ENCODE measurements at regions not wholly inside any gene's neighbourhood (a gene's known extent, or its start where the extent isn't known, plus 50 kb on each side); places are given as distances from the start of the nearest gene placed in this dataset.
"Not testable (repeated sequence)": the region's sequence is repeated elsewhere in the genome, so short reads cannot be mapped to it uniquely, and the experiment has no call there.

GRCh38 chr21:25489673-25490072 lies 117.6 kb downstream of the MRPL39 start:
- TF ChIP-seq EP300 (IDR thresholded peaks at IDR 0.05) (no peak), POLR2AphosphoS5 (IDR thresholded peaks at IDR 0.05) (no peak), POLR2A (IDR thresholded peaks at IDR 0.05) (no peak), CTCF (IDR thresholded peaks at IDR 0.05) (no peak)
- Histone ChIP-seq H3K4me3 (no peak overlapping the region), H3K4me1 (no peaks in the 10 kb centered on the region), H3K27me3 (no peaks in the 10 kb centered on the region), H3K9me3 (no peaks in the 10 kb centered on the region), H3K36me3 (no peaks in the 10 kb centered on the region), H3K27ac (no peak overlapping the region)
- 60 to 77% methylated on average over 3 of the region's 3 CpGs for WGBS, 2 donors (ENCODE audit: low coverage in 1 of 2)
- ATAC-seq = no peak

- Histone ChIP-seq H3K27ac (no peak overlapping the region), H3K4me3 (no peak overlapping the region), H3K4me1 (no peaks in the 10 kb centered on the region), H3K36me3 (no peaks in the 10 kb centered on the region), H3K27me3 (no peaks in the 10 kb centered on the region), H3K9me3 (peaks cover 0 to 2% (median 0%) of the 10 kb centered on the region in 3 donors)
- TF ChIP-seq POLR2A (IDR thresholded peaks at IDR 0.05) (no peak), EP300 (IDR thresholded peaks at IDR 0.05) (no peak), CTCF (IDR thresholded peaks at IDR 0.05) (no peak), POLR2AphosphoS5 (IDR thresholded peaks at IDR 0.05) (no peak)
- no peak for ATAC-seq
- WGBS, 2 donors (ENCODE audit: low coverage in 1 of 2) = 51 to 87% methylated on average over 3 of the region's 3 CpGs
These were observed 120.2 kb downstream of the MRPL39 start for GRCh38 chr21:25487046-25487594.

GRCh38 chr21:25485914-25486313 lies 121.4 kb downstream of the MRPL39 start:
- no peaks in the 10 kb centered on the region for H3K27me3 ChIP-seq
- H3K9me3 ChIP-seq = peaks cover 0 to 14% (median 0%) of the 10 kb centered on the region in 3 donors
- H3K27ac ChIP-seq = no peak overlapping the region
- no peaks in the 10 kb centered on the region for H3K4me1 ChIP-seq
- 80 to 83% methylated on average over 2 of the region's 2 CpGs for WGBS, 2 donors (ENCODE audit: low coverage in 1 of 2)
- H3K4me3 ChIP-seq = no peak overlapping the region
- no peak for TF ChIP-seq POLR2A (IDR thresholded peaks at IDR 0.05)
- no peak for TF ChIP-seq CTCF (IDR thresholded peaks at IDR 0.05)
- TF ChIP-seq EP300 (IDR thresholded peaks at IDR 0.05) = no peak
- no peak for TF ChIP-seq POLR2AphosphoS5 (IDR thresholded peaks at IDR 0.05)
- no peaks in the 10 kb centered on the region for H3K36me3 ChIP-seq
- no peak for ATAC-seq

GRCh38 chr21:25467896-25468295 lies 139.4 kb downstream of the MRPL39 start:
- Histone ChIP-seq H3K4me3 (no peak overlapping the region), H3K4me1 (no peaks in the 10 kb centered on the region), H3K27ac (no peak overlapping the region), H3K9me3 (no peaks in the 10 kb centered on the region), H3K36me3 (no peaks in the 10 kb centered on the region), H3K27me3 (no peaks in the 10 kb centered on the region)
- no peak for ATAC-seq
- TF ChIP-seq EP300 (IDR thresholded peaks at IDR 0.05) = no peak

- not testable (repeated sequence) for H3K36me3 ChIP-seq, H3K9me3 ChIP-seq, H3K27me3 ChIP-seq, H3K27ac ChIP-seq, H3K4me3 ChIP-seq, ATAC-seq, H3K4me1 ChIP-seq
- 75 to 80% methylated on average over 2 to 5 of the region's 5 CpGs for WGBS, 2 donors (ENCODE audit: low coverage in 1 of 2)
These were observed 140.2 kb downstream of the MRPL39 start for GRCh38 chr21:25467071-25467470.

- H3K36me3 ChIP-seq = no peaks in the 10 kb centered on the region
- H3K9me3 ChIP-seq = no peaks in the 10 kb centered on the region
- no peak for ATAC-seq
- TF ChIP-seq EP300 (IDR thresholded peaks at IDR 0.05) (no peak), POLR2AphosphoS5 (IDR thresholded peaks at IDR 0.05) (no peak), CTCF (IDR thresholded peaks at IDR 0.05) (no peak), POLR2A (IDR thresholded peaks at IDR 0.05) (no peak)
- WGBS, 2 donors (ENCODE audit: low coverage in 1 of 2) = 89 to 100% methylated on average over 1 to 2 of the region's 2 CpGs
- H3K4me3 ChIP-seq = no peak overlapping the region
- no peaks in the 10 kb centered on the region for H3K4me1 ChIP-seq
- H3K27me3 ChIP-seq = no peaks in the 10 kb centered on the region
- no peak overlapping the region for H3K27ac ChIP-seq
These were observed 140.8 kb downstream of the MRPL39 start for GRCh38 chr21:25466470-25466869.
